ENCODE measurements at regions not wholly inside any gene's neighbourhood (a gene's known extent, or its start where the extent isn't known, plus 50 kb on each side); places are given as distances from the start of the nearest gene placed in this dataset.

DNA sequence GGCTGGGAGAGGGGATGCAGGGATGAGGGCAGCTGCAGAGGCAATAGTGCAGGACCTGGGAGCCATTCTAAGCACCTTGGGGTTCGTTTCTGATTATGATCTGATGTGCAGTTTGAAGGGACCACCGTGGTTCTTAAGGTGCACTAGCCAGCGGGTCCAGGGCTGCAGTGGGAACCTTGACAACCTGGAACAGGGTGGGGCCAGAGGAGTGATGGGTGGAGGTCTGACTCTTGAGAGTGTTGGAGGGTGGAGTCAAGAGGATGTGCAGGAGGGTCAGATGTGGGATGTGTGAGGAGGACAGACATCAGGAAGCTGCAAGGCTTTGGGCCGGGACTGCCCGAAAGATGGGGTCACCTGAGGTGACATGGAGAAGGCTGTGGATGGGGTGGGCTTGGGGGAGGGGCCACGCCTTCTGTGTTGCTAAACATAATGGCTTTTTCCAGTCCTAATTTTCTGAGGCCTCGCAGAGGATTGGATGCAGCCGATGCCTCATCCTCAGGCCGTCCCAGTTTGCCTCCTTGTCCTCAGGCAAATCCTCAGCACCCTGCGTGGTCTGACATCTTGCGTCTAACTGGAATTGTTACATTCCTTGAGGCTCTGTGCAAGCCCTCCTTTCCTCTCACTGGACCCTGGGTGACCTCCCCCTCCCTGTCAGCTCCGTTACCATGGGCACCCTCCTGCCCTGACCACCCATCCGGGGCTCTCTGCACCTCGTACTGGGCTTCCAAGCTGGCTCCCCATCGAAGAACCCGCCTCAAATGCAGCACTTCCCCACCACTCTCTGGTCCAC, 61.4 kb upstream of the TRPM1 start:
- TF ChIP-seq POLR2A (IDR thresholded peaks at IDR 0.05; ENCODE audit: low read length), result no peak
- no peak for TF ChIP-seq GATA1 (IDR thresholded peaks at IDR 0.05; ENCODE audit: low read depth, low read length)

Data from erythroblast (primary cell).